ENCODE measurements at regions not wholly inside any gene's neighbourhood (a gene's known extent, or its start where the extent isn't known, plus 50 kb on each side); places are given as distances from the start of the nearest gene placed in this dataset.

DNA sequence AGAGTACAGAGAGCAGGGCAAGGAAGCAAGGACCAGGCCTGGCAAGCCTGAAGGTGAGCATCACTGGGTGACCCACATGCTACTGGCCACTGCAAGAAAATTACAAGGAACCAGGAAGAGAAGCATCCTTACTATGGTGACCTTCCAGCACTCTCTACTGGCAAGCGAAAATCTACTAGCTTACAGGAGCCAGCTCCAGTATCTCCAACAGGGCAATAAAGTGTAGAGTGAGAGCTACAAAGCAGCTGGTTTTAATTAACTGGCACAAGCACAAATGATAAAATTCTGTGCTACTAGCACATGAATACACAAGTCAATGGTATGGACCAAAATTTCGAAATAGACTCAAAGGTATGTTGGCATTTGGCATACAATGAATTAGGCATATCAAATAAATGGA is 113.3 kb upstream of the CAST start:
- H2BK120ac ChIP-seq (replicated peaks; ENCODE audit: low read depth, low read length): no peak overlapping the region
- no peak overlapping the region for H3K27ac ChIP-seq (ENCODE audit: low read depth, low read length)
- H4K91ac ChIP-seq (replicated peaks; ENCODE audit: insufficient read length, low read length): no peak overlapping the region
- ChIA-PET POLR2A (ENCODE audit: partially characterized antibody) (no interaction called here), CTCF (ENCODE audit: partially characterized antibody) (interaction anchor here (0.7 to 1.3 kb wide), 3 partner anchors 47 to 198 kb away, joined by 3 read pairs; no protein-coding TSS in a partner anchor)
- no peak overlapping the region for H3K4me3 ChIP-seq (ENCODE audit: extremely low read depth in 1 of 4, insufficient read depth in 2 of 4, low read depth in 3 of 4, low read length in 4 of 4)
- H3K27me3 ChIP-seq (replicated peaks in 1 of 4; ENCODE audit: control insufficient read depth in 3 of 4, extremely low read depth in 1 of 4, insufficient read depth in 3 of 4, low read length in 3 of 4): peaks cover 0 to 1% (median 0%) of the 10 kb centered on the region in 4 experiments; a peak in 1 of 7 replicates
- no peak overlapping the region for H2BK12ac ChIP-seq (ENCODE audit: low read depth, low read length)
- no peak overlapping the region for H2BK5ac ChIP-seq (ENCODE audit: low read depth, low read length)
- H3K9ac ChIP-seq (replicated peaks in 1 of 4; ENCODE audit: extremely low read depth in 1 of 4, low read depth in 3 of 4, low read length in 3 of 4): no peak overlapping the region
- H3K36me3 ChIP-seq (ENCODE audit: control insufficient read depth in 2 of 4, insufficient read depth in 4 of 4, low read length in 3 of 4): no peaks in the 10 kb centered on the region
- TF ChIP-seq CHD2 (IDR thresholded peaks at IDR 0.05; ENCODE audit: low read length): no peak
- TF ChIP-seq, protein P1, sequence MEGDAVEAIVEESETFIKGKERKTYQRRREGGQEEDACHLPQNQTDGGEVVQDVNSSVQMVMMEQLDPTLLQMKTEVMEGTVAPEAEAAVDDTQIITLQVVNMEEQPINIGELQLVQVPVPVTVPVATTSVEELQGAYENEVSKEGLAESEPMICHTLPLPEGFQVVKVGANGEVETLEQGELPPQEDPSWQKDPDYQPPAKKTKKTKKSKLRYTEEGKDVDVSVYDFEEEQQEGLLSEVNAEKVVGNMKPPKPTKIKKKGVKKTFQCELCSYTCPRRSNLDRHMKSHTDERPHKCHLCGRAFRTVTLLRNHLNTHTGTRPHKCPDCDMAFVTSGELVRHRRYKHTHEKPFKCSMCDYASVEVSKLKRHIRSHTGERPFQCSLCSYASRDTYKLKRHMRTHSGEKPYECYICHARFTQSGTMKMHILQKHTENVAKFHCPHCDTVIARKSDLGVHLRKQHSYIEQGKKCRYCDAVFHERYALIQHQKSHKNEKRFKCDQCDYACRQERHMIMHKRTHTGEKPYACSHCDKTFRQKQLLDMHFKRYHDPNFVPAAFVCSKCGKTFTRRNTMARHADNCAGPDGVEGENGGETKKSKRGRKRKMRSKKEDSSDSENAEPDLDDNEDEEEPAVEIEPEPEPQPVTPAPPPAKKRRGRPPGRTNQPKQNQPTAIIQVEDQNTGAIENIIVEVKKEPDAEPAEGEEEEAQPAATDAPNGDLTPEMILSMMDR (IDR thresholded peaks at IDR 0.05; ENCODE audit: control extremely low read depth in 1 of 3, insufficient read depth in 1 of 3, low read depth in 1 of 3, low read length in 3 of 3): peak in 1 of 3 experiments; percentile 6; a peak in 1 of 4 replicates
- no peak for TF ChIP-seq RBBP5 (IDR thresholded peaks at IDR 0.05; ENCODE audit: borderline replicate concordance, low read depth, low read length)
- TF ChIP-seq, protein P2, sequence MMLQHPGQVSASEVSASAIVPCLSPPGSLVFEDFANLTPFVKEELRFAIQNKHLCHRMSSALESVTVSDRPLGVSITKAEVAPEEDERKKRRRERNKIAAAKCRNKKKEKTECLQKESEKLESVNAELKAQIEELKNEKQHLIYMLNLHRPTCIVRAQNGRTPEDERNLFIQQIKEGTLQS (IDR thresholded peaks at IDR 0.05; ENCODE audit: insufficient read depth, low read depth, low read length): no peak
- TF ChIP-seq NANOG (IDR thresholded peaks at IDR 0.05; ENCODE audit: insufficient read depth, low read depth, low read length, poor library complexity, severe bottlenecking): no peak
- no peak for TF ChIP-seq FOSL1 (IDR thresholded peaks at IDR 0.05; ENCODE audit: insufficient read depth, low read depth, low read length)
- TF ChIP-seq RAD21 (IDR thresholded peaks at IDR 0.05 in 1 of 2, conservative IDR thresholded peaks at IDR 0.05 in 1 of 2; ENCODE audit: low read depth in 2 of 2, low read length in 2 of 2): peak; percentile 26 to 45
- TF ChIP-seq CEBPB (IDR thresholded peaks at IDR 0.05; ENCODE audit: low read depth, low read length): no peak
- no peak overlapping the region for H3K4me2 ChIP-seq (ENCODE audit: insufficient read depth in 1 of 2, low read depth in 2 of 2, low read length in 2 of 2)
- no peak overlapping the region for H3K4ac ChIP-seq (replicated peaks; ENCODE audit: insufficient read length, low read depth, low read length)
- H3K56ac ChIP-seq (replicated peaks; ENCODE audit: insufficient read length, low read depth, low read length): no peak overlapping the region
- H3K79me2 ChIP-seq (ENCODE audit: control insufficient read depth in 1 of 2, insufficient read depth in 2 of 2, low read length in 2 of 2): no peaks in the 10 kb centered on the region
- H4K5ac ChIP-seq (ENCODE audit: insufficient read length, low read depth, low read length): no peak overlapping the region
- H2BK15ac ChIP-seq (ENCODE audit: low read length): no peak overlapping the region; the same call in 1 of the 2 replicates
- no peak overlapping the region for H2AK5ac ChIP-seq (ENCODE audit: low read depth, low read length)
- no peak overlapping the region for H2AFZ ChIP-seq (ENCODE audit: low read length)
- FAIRE-seq (no peak), DNase-seq (ENCODE audit: low read depth in 1 of 2, low spot score in 2 of 2) (no peak)
- WGBS, 2 experiments (ENCODE audit: extremely low coverage in 1 of 2, insufficient coverage in 1 of 2, insufficient read length in 1 of 2, insufficient replicate concordance in 2 of 2, low coverage in 1 of 2, low lambda C conversion rate in 2 of 2, missing lambda C conversion rate in 1 of 2): 67% methylated on average over 2 of the region's 2 CpGs; no CpG with 5 or more reads in 1 of the 2 experiments
- H2BK20ac ChIP-seq (ENCODE audit: low read length): no peak overlapping the region
- no peaks in the 10 kb centered on the region for H3K79me1 ChIP-seq (ENCODE audit: low read depth, low read length)
- no peak overlapping the region for H3K18ac ChIP-seq (ENCODE audit: extremely low read depth, low read length)
- H3K14ac ChIP-seq (ENCODE audit: insufficient read length): no peak overlapping the region
- no peaks in the 10 kb centered on the region for H3K9me3 ChIP-seq (ENCODE audit: insufficient read depth in 2 of 2, low read depth in 1 of 2, low read length in 1 of 2)
- no peaks in the 10 kb centered on the region for H4K20me1 ChIP-seq (replicated peaks in 1 of 2; ENCODE audit: control insufficient read depth in 1 of 2, insufficient read depth in 2 of 2, low read length in 2 of 2)
- H3K23me2 ChIP-seq (ENCODE audit: low read depth, low read length): no peaks in the 10 kb centered on the region
- no peaks in the 10 kb centered on the region for H3K4me1 ChIP-seq (replicated peaks in 1 of 4; ENCODE audit: control insufficient read depth in 3 of 4, insufficient read depth in 4 of 4, low read length in 3 of 4)
- H3K23ac ChIP-seq (ENCODE audit: insufficient read length): no peak overlapping the region
- H4K8ac ChIP-seq (ENCODE audit: extremely low read depth, insufficient read depth, low read length): no peak overlapping the region

Data from H1 (cell line).